ENCODE measurements at regions not wholly inside any gene's neighbourhood (a gene's known extent, or its start where the extent isn't known, plus 50 kb on each side); places are given as distances from the start of the nearest gene placed in this dataset.

DNA sequence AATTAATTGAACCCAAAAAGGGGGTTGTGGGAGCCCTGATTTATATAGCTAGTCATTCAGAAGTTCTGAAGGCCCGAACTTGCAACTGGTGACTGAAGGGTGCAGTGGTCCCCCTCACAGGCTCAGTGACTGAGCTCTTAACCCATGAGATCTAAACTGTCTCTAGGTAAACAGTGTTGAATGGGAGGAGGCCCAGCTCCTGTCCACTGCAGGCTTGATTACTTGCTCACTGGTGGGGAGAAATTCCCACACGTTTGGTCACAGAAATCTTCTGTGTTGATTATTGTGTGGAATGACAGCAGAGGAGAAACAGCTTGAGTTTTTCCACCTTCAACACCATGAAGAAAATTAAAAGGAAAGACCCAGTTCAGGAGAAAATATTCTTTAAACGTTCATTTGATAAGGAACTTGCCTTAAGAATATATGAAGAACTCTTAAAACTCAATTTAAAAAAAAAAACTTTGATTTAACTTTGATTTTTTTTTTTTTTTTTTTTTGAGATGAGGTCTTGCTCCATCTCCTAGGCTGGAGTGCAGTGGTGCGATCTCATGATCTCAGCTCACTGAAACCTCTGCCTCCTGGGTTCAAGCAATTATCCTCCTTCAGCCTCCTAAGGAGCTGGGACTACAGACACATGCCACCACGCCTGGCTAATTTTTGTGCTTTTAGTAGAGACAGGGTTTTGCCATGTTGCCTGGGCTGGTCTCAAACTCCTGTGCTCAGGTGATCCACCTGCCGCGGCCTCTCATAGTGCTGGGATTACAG lies 249.3 kb downstream of the UQCRFS1 start:
- CTCF ChIA-PET: no interaction called here
- no peak overlapping the region for H3K4me3 ChIP-seq
- H3K9me3 ChIP-seq: no peaks in the 10 kb centered on the region
- no peak for ATAC-seq
- no peak for FAIRE-seq
- WGBS (ENCODE audit: missing lambda C conversion rate): 45% methylated on average over 7 of the region's 7 CpGs
- no peaks in the 10 kb centered on the region for H3K4me1 ChIP-seq
- no peak overlapping the region for H3K27ac ChIP-seq
- TF ChIP-seq ZFP36 (IDR thresholded peaks at IDR 0.05; ENCODE audit: borderline replicate concordance, partially characterized antibody) (no peak), NPAS2 (CRISPR knock-in tag; IDR thresholded peaks at IDR 0.05; ENCODE audit: borderline replicate concordance) (no peak), JUNB (IDR thresholded peaks at IDR 0.05) (no peak), RAD21 (conservative IDR thresholded peaks at IDR 0.05 in 1 of 2, IDR thresholded peaks at IDR 0.05 in 1 of 2) (no peak)
- POLR2A ChIA-PET: no interaction called here
- no peak overlapping the region for H3K4me2 ChIP-seq
- no peak for DNase-seq (ENCODE audit: low read depth in 1 of 2, low spot score in 1 of 2)

- POLR2A ChIA-PET: no interaction called here
- no peak overlapping the region for H3K4me2 ChIP-seq
Measured at GRCh38 chr19:28961772-28962500, 251.0 kb downstream of the UQCRFS1 start.

GRCh38 chr19:28960986-28961705 lies 251.8 kb downstream of the UQCRFS1 start:
- no peak for DNase-seq (ENCODE audit: low read depth in 1 of 2, low spot score in 1 of 2)
- CTCF ChIA-PET: interaction anchor here (1.3 kb wide), 1 partner anchor 22 kb away, joined by 3 read pairs; no protein-coding TSS in a partner anchor
- WGBS (ENCODE audit: missing lambda C conversion rate): 4% methylated on average over 4 of the region's 4 CpGs
- Histone ChIP-seq H3K27ac (no peak overlapping the region), H3K4me1 (no peaks in the 10 kb centered on the region), H3K9me3 (no peaks in the 10 kb centered on the region), H3K4me2 (no peak overlapping the region), H3K4me3 (no peak overlapping the region)
- ATAC-seq: no peak
- POLR2A ChIA-PET: no interaction called here
- peak; percentile 54 for FAIRE-seq
- no peak for TF ChIP-seq MYC (IDR thresholded peaks at IDR 0.05; ENCODE audit: borderline replicate concordance, low read length)
- TF ChIP-seq ZFP36 (IDR thresholded peaks at IDR 0.05; ENCODE audit: borderline replicate concordance, partially characterized antibody): no peak
- no peak for TF ChIP-seq HES2 (IDR thresholded peaks at IDR 0.05)
- no peak for TF ChIP-seq TFCP2L1 (CRISPR knock-in tag; IDR thresholded peaks at IDR 0.05)
- no peak for TF ChIP-seq RNF2 (IDR thresholded peaks at IDR 0.05; ENCODE audit: borderline replicate concordance, low read depth)
- TF ChIP-seq ZC3H11A (IDR thresholded peaks at IDR 0.05): no peak
- no peak for TF ChIP-seq CEBPB (IDR thresholded peaks at IDR 0.05)

More at GRCh38 chr19:28961772-28962500, 251.0 kb downstream of the UQCRFS1 start:
- H3K4me3 ChIP-seq: no peak overlapping the region
- 7% methylated on average over 1 of the region's 1 CpG for WGBS (ENCODE audit: missing lambda C conversion rate)
- ATAC-seq (no peak), FAIRE-seq (peak; percentile 18), DNase-seq (ENCODE audit: low read depth in 1 of 2, low spot score in 1 of 2) (no peak)
- no peak for TF ChIP-seq TP53 (CRISPR knock-in tag; IDR thresholded peaks at IDR 0.05)
- no peak for TF ChIP-seq ESRRA (IDR thresholded peaks at IDR 0.05; ENCODE audit: borderline replicate concordance, low read length)
- TF ChIP-seq RCOR1 (IDR thresholded peaks at IDR 0.05; ENCODE audit: low read depth, low read length): no peak
- no peak for TF ChIP-seq ZFP36 (IDR thresholded peaks at IDR 0.05; ENCODE audit: borderline replicate concordance, partially characterized antibody)
- TF ChIP-seq BHLHE40 (IDR thresholded peaks at IDR 0.05; ENCODE audit: low read depth, low read length): no peak
- no peak for TF ChIP-seq REST (IDR thresholded peaks at IDR 0.05)
- TF ChIP-seq EHMT2 (IDR thresholded peaks at IDR 0.05; ENCODE audit: low read depth): no peak
- TF ChIP-seq CHD4 (IDR thresholded peaks at IDR 0.05; ENCODE audit: borderline replicate concordance): no peak
- no peak for TF ChIP-seq HDAC2 (IDR thresholded peaks at IDR 0.05)
- no peak for TF ChIP-seq MYC (IDR thresholded peaks at IDR 0.05; ENCODE audit: borderline replicate concordance, low read length)
- no peak for TF ChIP-seq NFE2L2 (conservative IDR thresholded peaks at IDR 0.05; ENCODE audit: low read length)
- TF ChIP-seq PHF8 (IDR thresholded peaks at IDR 0.05; ENCODE audit: borderline replicate concordance, low read depth): no peak
- no peak for TF ChIP-seq JUNB (IDR thresholded peaks at IDR 0.05)
- no peaks in the 10 kb centered on the region for H3K9me3 ChIP-seq
- CTCF ChIA-PET: interaction anchor here (1.3 kb wide), 1 partner anchor 22 kb away, joined by 3 read pairs; no protein-coding TSS in a partner anchor
- no peak overlapping the region for H3K27ac ChIP-seq
- no peaks in the 10 kb centered on the region for H3K4me1 ChIP-seq

All from A549 (cell line).